ENCODE measurements at regions not wholly inside any gene's neighbourhood (a gene's known extent, or its start where the extent isn't known, plus 50 kb on each side); places are given as distances from the start of the nearest gene placed in this dataset.
"Not testable (repeated sequence)": the region's sequence is repeated elsewhere in the genome, so short reads cannot be mapped to it uniquely, and the experiment has no call there.

GRCh38 chr6:14561563-14561962, 444.0 kb downstream of the CD83 start:
- not testable (repeated sequence) for TF ChIP-seq POLR2A (IDR thresholded peaks at IDR 0.05; ENCODE audit: low read depth); CTCF (IDR thresholded peaks at IDR 0.05)
